IMR-90 (cell line): ENCODE measurements at regions not wholly inside any gene's neighbourhood (a gene's known extent, or its start where the extent isn't known, plus 50 kb on each side); places are given as distances from the start of the nearest gene placed in this dataset.

Source experiments
- ATAC-seq: fragments of 200-7000 bp; cut with Tn5 transposase; 2 replicates; pipeline ENCODE4 v1.9.1; 2020; ENCODE audit warnings: low read depth, mild to moderate bottlenecking, moderate library complexity
- BruUV-seq: library from RNA; stranded (reverse); fragments of 400-500 nt; replicated peaks from 2 replicates; lab custom pipeline; 2021; lab: Mats Ljungman, UMichigan
- CTCF ChIA-PET: fragments of 300-600 bp; formaldehyde crosslinking; extraction: SDS; loops from one replicate; lab custom pipeline; 2021; ENCODE audit warnings: antibody characterized with exemption; lab: Yijun Ruan, JAX
- POLR2A ChIA-PET: fragments of 300-600 bp; sonication (Branson Sonifier 250); formaldehyde crosslinking; loops from one replicate; lab custom pipeline; 2022; ENCODE audit warnings: antibody characterized with exemption; ENCODE audit not compliant: unreplicated experiment; lab: Charles Lee
- DNase-seq: peaks from one replicate; pipeline ENCODE4 v3.0.0; 2013
- H2AFZ ChIP-seq: replicated peaks from 2 replicates; pipeline ENCODE3; 2013; ENCODE audit warnings: low read length, mild to moderate bottlenecking; ENCODE audit not compliant: poor library complexity
- H2AK5ac ChIP-seq: 2 replicates; pipeline ENCODE4 v1.6.1; 2013; ENCODE audit warnings: low read depth, low read length, inconsistent platforms
- H2AK9ac ChIP-seq: replicated peaks from 2 replicates; pipeline ENCODE3; 2013; ENCODE audit warnings: mild to moderate bottlenecking, low read depth, low read length, moderate library complexity; ENCODE audit not compliant: poor library complexity
- H2BK120ac ChIP-seq: 2 replicates; pipeline ENCODE4 v1.6.1; 2013; ENCODE audit warnings: low read depth, low read length, inconsistent platforms
- H2BK15ac ChIP-seq: 3 replicates; pipeline ENCODE4 v1.6.1; 2013; ENCODE audit warnings: low read depth, low read length, inconsistent platforms
- H2BK20ac ChIP-seq: 2 replicates; pipeline ENCODE4 v1.6.1; 2013; ENCODE audit warnings: low read depth, mild to moderate bottlenecking, inconsistent platforms, low read length, moderate library complexity
- H2BK5ac ChIP-seq: 2 replicates; pipeline ENCODE4 v1.6.1; 2013; ENCODE audit warnings: mild to moderate bottlenecking, low read depth, low read length, inconsistent platforms; ENCODE audit not compliant: poor library complexity, severe bottlenecking
- H3K14ac ChIP-seq: replicated peaks from 2 replicates; pipeline ENCODE4 v1.6.1; 2013; ENCODE audit warnings: low read depth, low read length, inconsistent platforms
- H3K18ac ChIP-seq: 2 replicates; pipeline ENCODE4 v1.6.1; 2013; ENCODE audit warnings: low read depth, low read length, control low read depth
- H3K23ac ChIP-seq: 2 replicates; pipeline ENCODE4 v1.6.1; 2013; ENCODE audit warnings: low read depth, low read length, inconsistent platforms
- H3K27ac ChIP-seq: 2 replicates; pipeline ENCODE4 v1.5.1; 2013; ENCODE audit warnings: mild to moderate bottlenecking, control low read depth, low read length; ENCODE audit not compliant: insufficient read depth
- H3K27me3 ChIP-seq: 2 replicates; pipeline ENCODE4 v1.6.1; 2013; ENCODE audit warnings: low read length; ENCODE audit not compliant: control insufficient read depth, insufficient read depth
- H3K36me3 ChIP-seq: 2 replicates; pipeline ENCODE4 v1.6.1; 2013; ENCODE audit warnings: low read length, mixed read lengths; ENCODE audit not compliant: control insufficient read depth, insufficient read depth
- H3K4ac ChIP-seq: 2 replicates; pipeline ENCODE4 v1.6.1; 2013; ENCODE audit warnings: low read depth, low read length, inconsistent platforms
- H3K4me1 ChIP-seq: 2 replicates; pipeline ENCODE4 v1.6.1; 2013; ENCODE audit warnings: low read length, mixed read lengths; ENCODE audit not compliant: control insufficient read depth, insufficient read depth
- H3K4me2 ChIP-seq: 2 replicates; pipeline ENCODE4 v1.6.1; 2013; ENCODE audit warnings: low read depth, mild to moderate bottlenecking, control low read depth, low read length, moderate library complexity
- H3K4me3 ChIP-seq: 2 replicates; pipeline ENCODE4 v1.5.1; 2013; ENCODE audit warnings: low read depth, mild to moderate bottlenecking, control low read depth, low read length, moderate library complexity; ENCODE audit not compliant: insufficient read depth
- H3K56ac ChIP-seq: 2 replicates; pipeline ENCODE4 v1.6.1; 2013; ENCODE audit warnings: low read length, inconsistent platforms; ENCODE audit not compliant: insufficient read depth; ENCODE audit errors: extremely low read depth
- H3K79me1 ChIP-seq, 2 experiments: 2 replicates each; pipeline ENCODE4 v1.6.1; 2013; ENCODE audit warnings: low read length in 2 of 2, inconsistent platforms in 1 of 2, low read depth in 1 of 2
- H3K9ac ChIP-seq: 2 replicates; pipeline ENCODE4 v1.6.1; 2013; ENCODE audit warnings: low read depth, low read length, control low read depth
- H3K9me1 ChIP-seq: 2 replicates; pipeline ENCODE4 v1.6.1; 2013; ENCODE audit warnings: low read length, inconsistent platforms; ENCODE audit not compliant: insufficient read depth
- H3K9me3 ChIP-seq: 2 replicates; pipeline ENCODE4 v1.6.1; 2013; ENCODE audit warnings: low read length; ENCODE audit not compliant: control insufficient read depth, insufficient read depth
- H4K20me1 ChIP-seq: 2 replicates; pipeline ENCODE4 v1.6.1; 2013; ENCODE audit warnings: low read length, inconsistent platforms; ENCODE audit not compliant: insufficient read depth
- H4K5ac ChIP-seq: 2 replicates; pipeline ENCODE4 v1.6.1; 2013; ENCODE audit warnings: mild to moderate bottlenecking, low read depth, low read length, control low read depth
- H4K8ac ChIP-seq, 2 experiments: 2 replicates each; pipeline ENCODE4 v1.6.1; 2013; ENCODE audit warnings: low read depth in 2 of 2, low read length in 2 of 2, control low read depth in 1 of 2, inconsistent platforms in 1 of 2
- H4K91ac ChIP-seq: 2 replicates; pipeline ENCODE4 v1.6.1; 2013; ENCODE audit warnings: low read depth, low read length, inconsistent platforms; ENCODE audit not compliant: insufficient read depth
- BHLHE40 ChIP-seq: fragments of 150-350 bp; IDR thresholded peaks from 2 replicates; pipeline ENCODE4 v1.6.1; 2016; ENCODE audit warnings: mild to moderate bottlenecking, low read depth, low read length
- CEBPB ChIP-seq: IDR thresholded peaks from 2 replicates; pipeline ENCODE4 v1.6.1; 2012; ENCODE audit warnings: low read depth, low read length, improper control_type of control experiment
- CHD1 ChIP-seq: IDR thresholded peaks from 2 replicates; pipeline ENCODE4 v1.6.1; 2012; ENCODE audit warnings: low read depth, low read length, improper control_type of control experiment
- FOS ChIP-seq: fragments of 150-350 bp; IDR thresholded peaks from 2 replicates; pipeline ENCODE4 v1.6.1; 2016; ENCODE audit warnings: low read depth, low read length
- MAFK ChIP-seq: IDR thresholded peaks from 2 replicates; pipeline ENCODE4 v1.6.1; 2012; ENCODE audit warnings: low read depth, low read length, improper control_type of control experiment
- MAZ ChIP-seq: IDR thresholded peaks from 2 replicates; pipeline ENCODE4 v1.6.1; 2012; ENCODE audit warnings: low read depth, mild to moderate bottlenecking, low read length, improper control_type of control experiment, moderate library complexity, borderline replicate concordance
- MXI1 ChIP-seq: IDR thresholded peaks from 2 replicates; pipeline ENCODE4 v1.6.1; 2012; ENCODE audit warnings: low read depth, mild to moderate bottlenecking, low read length, moderate library complexity, borderline replicate concordance
- POLR2A ChIP-seq: IDR thresholded peaks from 2 replicates; pipeline ENCODE4 v1.6.1; 2012; ENCODE audit warnings: mild to moderate bottlenecking, low read depth, low read length
- RAD21 ChIP-seq: IDR thresholded peaks from 2 replicates; pipeline ENCODE4 v1.6.1; 2012; ENCODE audit warnings: low read length, improper control_type of control experiment
- RCOR1 ChIP-seq: IDR thresholded peaks from 2 replicates; pipeline ENCODE4 v1.6.1; 2012; ENCODE audit warnings: mild to moderate bottlenecking, low read length, improper control_type of control experiment; ENCODE audit not compliant: insufficient replicate concordance
- SMC3 ChIP-seq: fragments of 150-350 bp; IDR thresholded peaks from 2 replicates; pipeline ENCODE4 v1.6.1; 2016; ENCODE audit warnings: low read depth, mild to moderate bottlenecking, antibody characterized with exemption, low read length, moderate library complexity
- WGBS, 2 experiments: methylation state at CpG; one replicate each; pipeline versions ENCODE4 v1.1.5 to v1.1.7; 2013; ENCODE audit warnings: missing lambda C conversion rate in 2 of 2; ENCODE audit not compliant: insufficient read length in 1 of 2; ENCODE audit errors: extremely low coverage in 2 of 2; 5-methylcytosine and 5-hydroxymethylcytosine counted together
- dilution Hi-C: fragments of 300-500 bp; cut with HindIII; formaldehyde crosslinking; loops from one replicate; pipeline ENCODE4 v1.14.3; 2018; ENCODE audit warnings: low sequenced_read_pairs; ENCODE audit not compliant: unreplicated experiment
- in situ Hi-C: fragments of 300-500 bp; cut with MboI; formaldehyde crosslinking; loops from 3 replicates; pipeline ENCODE4 v1.14.3; 2019; ENCODE audit warnings: low sequenced_read_pairs, inconsistent platforms, mixed read lengths
- intact Hi-C: fragments of 100-400 bp; cut with micrococcal nuclease; formaldehyde crosslinking; loops from 2 replicates; pipeline ENCODE4 v1.10.0; 2022
- TF ChIP-seq, protein P1 (sequence below): fragments of 150-350 bp; IDR thresholded peaks from 2 replicates; pipeline ENCODE4 v1.6.1; 2016; ENCODE audit warnings: low read depth, mild to moderate bottlenecking, low read length, moderate library complexity, borderline replicate concordance
- TF ChIP-seq, protein P2 (sequence below): conservative IDR thresholded peaks from 2 replicates; pipeline ENCODE4 v1.5.1; 2012; ENCODE audit warnings: mild to moderate bottlenecking, low read depth, low read length, improper control_type of control experiment
- TF ChIP-seq, protein P3 (sequence below): fragments of 150-350 bp; IDR thresholded peaks from 2 replicates; pipeline ENCODE4 v1.6.1; 2017; ENCODE audit warnings: mild to moderate bottlenecking, antibody characterized with exemption, low read length, low read depth

DNA sequence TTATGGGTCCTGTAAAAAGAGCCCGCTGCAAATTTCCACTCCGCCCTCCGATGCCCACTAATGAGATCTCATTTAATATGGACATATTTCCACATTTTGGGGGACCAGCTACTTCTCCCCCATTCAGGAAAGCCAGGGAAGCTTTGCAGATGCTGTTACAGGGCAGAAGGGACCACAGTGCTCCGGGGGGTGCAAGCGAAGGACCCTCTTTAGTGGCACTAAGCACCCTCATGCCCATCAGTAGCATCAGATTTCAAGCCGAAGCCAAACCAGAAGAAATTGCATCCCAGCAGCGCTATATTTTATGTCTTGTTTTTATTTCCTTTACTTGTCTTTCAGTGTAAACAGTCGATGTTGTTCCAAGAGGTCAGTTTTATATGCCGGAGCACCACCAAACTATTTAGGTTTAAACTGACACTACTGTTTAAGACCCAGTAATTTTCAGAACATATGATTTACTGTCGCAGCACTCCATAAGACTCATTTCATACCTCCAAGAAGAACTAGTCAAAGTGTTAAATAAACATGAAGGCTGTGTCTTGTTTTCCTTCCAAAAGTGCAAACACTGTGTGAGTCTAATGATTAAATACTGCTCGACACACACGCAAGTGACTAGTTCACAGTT, 122.2 kb upstream of the MGMT start:
- intact Hi-C loops (no loop called here), in situ Hi-C loops (no loop called here), dilution Hi-C loops (no loop called here)
- no peak overlapping the region for H4K8ac ChIP-seq
- H3K4me3 ChIP-seq: no peak overlapping the region
- H2AFZ ChIP-seq: no peak overlapping the region
- ATAC-seq: no peak
- no peaks in the 10 kb centered on the region for H3K36me3 ChIP-seq
- no peak overlapping the region for H3K4me2 ChIP-seq
- no peak overlapping the region for H3K4ac ChIP-seq
- H2BK15ac ChIP-seq: no peak overlapping the region
- H3K27me3 ChIP-seq: no peaks in the 10 kb centered on the region; the same call in 1 of the 2 replicates
- no peak overlapping the region for H3K18ac ChIP-seq
- TF ChIP-seq FOS (no peak), BHLHE40 (no peak), RCOR1 (no peak), SMC3 (no peak), CEBPB (no peak), RAD21 (no peak), MXI1 (no peak), CHD1 (no peak), POLR2A (no peak), MAZ (no peak), MAFK (no peak)
- TF ChIP-seq, protein P1, sequence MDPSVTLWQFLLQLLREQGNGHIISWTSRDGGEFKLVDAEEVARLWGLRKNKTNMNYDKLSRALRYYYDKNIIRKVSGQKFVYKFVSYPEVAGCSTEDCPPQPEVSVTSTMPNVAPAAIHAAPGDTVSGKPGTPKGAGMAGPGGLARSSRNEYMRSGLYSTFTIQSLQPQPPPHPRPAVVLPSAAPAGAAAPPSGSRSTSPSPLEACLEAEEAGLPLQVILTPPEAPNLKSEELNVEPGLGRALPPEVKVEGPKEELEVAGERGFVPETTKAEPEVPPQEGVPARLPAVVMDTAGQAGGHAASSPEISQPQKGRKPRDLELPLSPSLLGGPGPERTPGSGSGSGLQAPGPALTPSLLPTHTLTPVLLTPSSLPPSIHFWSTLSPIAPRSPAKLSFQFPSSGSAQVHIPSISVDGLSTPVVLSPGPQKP: no peak
- TF ChIP-seq, protein P2, sequence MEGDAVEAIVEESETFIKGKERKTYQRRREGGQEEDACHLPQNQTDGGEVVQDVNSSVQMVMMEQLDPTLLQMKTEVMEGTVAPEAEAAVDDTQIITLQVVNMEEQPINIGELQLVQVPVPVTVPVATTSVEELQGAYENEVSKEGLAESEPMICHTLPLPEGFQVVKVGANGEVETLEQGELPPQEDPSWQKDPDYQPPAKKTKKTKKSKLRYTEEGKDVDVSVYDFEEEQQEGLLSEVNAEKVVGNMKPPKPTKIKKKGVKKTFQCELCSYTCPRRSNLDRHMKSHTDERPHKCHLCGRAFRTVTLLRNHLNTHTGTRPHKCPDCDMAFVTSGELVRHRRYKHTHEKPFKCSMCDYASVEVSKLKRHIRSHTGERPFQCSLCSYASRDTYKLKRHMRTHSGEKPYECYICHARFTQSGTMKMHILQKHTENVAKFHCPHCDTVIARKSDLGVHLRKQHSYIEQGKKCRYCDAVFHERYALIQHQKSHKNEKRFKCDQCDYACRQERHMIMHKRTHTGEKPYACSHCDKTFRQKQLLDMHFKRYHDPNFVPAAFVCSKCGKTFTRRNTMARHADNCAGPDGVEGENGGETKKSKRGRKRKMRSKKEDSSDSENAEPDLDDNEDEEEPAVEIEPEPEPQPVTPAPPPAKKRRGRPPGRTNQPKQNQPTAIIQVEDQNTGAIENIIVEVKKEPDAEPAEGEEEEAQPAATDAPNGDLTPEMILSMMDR: no peak
- TF ChIP-seq, protein P3, sequence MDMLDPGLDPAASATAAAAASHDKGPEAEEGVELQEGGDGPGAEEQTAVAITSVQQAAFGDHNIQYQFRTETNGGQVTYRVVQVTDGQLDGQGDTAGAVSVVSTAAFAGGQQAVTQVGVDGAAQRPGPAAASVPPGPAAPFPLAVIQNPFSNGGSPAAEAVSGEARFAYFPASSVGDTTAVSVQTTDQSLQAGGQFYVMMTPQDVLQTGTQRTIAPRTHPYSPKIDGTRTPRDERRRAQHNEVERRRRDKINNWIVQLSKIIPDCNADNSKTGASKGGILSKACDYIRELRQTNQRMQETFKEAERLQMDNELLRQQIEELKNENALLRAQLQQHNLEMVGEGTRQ: no peak
- no peak overlapping the region for H2BK20ac ChIP-seq
- no peak overlapping the region for H3K14ac ChIP-seq
- no peak overlapping the region for H3K56ac ChIP-seq
- H3K9me3 ChIP-seq: peaks cover 26% of the 10 kb centered on the region
- WGBS, 2 experiments: 70% methylated on average over 5 of the region's 12 CpGs; no CpG with 5 or more reads in 1 of the 2 experiments
- no peak for DNase-seq
- no peak overlapping the region for H3K27ac ChIP-seq
- no peak overlapping the region for H2AK5ac ChIP-seq
- H2BK120ac ChIP-seq: no peak overlapping the region
- no peaks in the 10 kb centered on the region for H3K9me1 ChIP-seq
- no peak overlapping the region for H2BK5ac ChIP-seq
- no peak overlapping the region for H3K9ac ChIP-seq
- H3K23ac ChIP-seq: no peak overlapping the region
- H2AK9ac ChIP-seq: no peak overlapping the region
- BruUV-seq: no TSS peak
- no peak overlapping the region for H4K5ac ChIP-seq
- CTCF ChIA-PET: no interaction called here
- H3K79me1 ChIP-seq: no peaks in the 10 kb centered on the region
- POLR2A ChIA-PET: no interaction called here
- H4K91ac ChIP-seq: no peak overlapping the region
- H4K20me1 ChIP-seq: no peaks in the 10 kb centered on the region
- no peaks in the 10 kb centered on the region; the same call in 1 of the 2 replicates for H3K4me1 ChIP-seq
